Loucy (cell line): ENCODE measurements at regions not wholly inside any gene's neighbourhood (a gene's known extent, or its start where the extent isn't known, plus 50 kb on each side); places are given as distances from the start of the nearest gene placed in this dataset.

Experiments
- H2AFZ ChIP-seq: fragments of 200-600 bp; sonication (generic); 2 replicates; pipeline ENCODE4 v1.6.0; 2016; ENCODE audit warnings: antibody characterized with exemption, mild to moderate bottlenecking, low read length, moderate library complexity
- H3F3A ChIP-seq: fragments of 200-600 bp; 2 replicates; pipeline ENCODE4 v1.6.0; 2016; ENCODE audit warnings: antibody characterized with exemption, low read depth, mild to moderate bottlenecking
- H3K27me3 ChIP-seq: fragments of 200-600 bp; sonication (generic); 2 replicates; pipeline ENCODE4 v1.6.1; 2014; ENCODE audit warnings: low read length, mild to moderate bottlenecking; ENCODE audit not compliant: insufficient read depth, poor library complexity, severe bottlenecking
- H3K36me3 ChIP-seq: fragments of 200-600 bp; sonication (generic); 2 replicates; pipeline ENCODE4 v1.6.1; 2016; ENCODE audit warnings: low read length; ENCODE audit not compliant: insufficient read depth
- H3K4me1 ChIP-seq: fragments of 200-600 bp; sonication (generic); 2 replicates; pipeline ENCODE4 v1.5.1; 2014; ENCODE audit warnings: low read length, mild to moderate bottlenecking; ENCODE audit not compliant: insufficient read depth, poor library complexity, severe bottlenecking
- H3K4me2 ChIP-seq: fragments of 200-600 bp; sonication (generic); 2 replicates; pipeline ENCODE4 v1.6.0; 2014; ENCODE audit warnings: antibody characterized with exemption, low read length, low read depth, mild to moderate bottlenecking; ENCODE audit not compliant: poor library complexity, severe bottlenecking
- H3K4me3 ChIP-seq: fragments of 200-600 bp; sonication (generic); 2 replicates; pipeline ENCODE4 v1.5.1; 2014; ENCODE audit warnings: low read length, mild to moderate bottlenecking, mixed read lengths; ENCODE audit not compliant: poor library complexity, severe bottlenecking
- H3K79me2 ChIP-seq: fragments of 200-600 bp; sonication (generic); 2 replicates; pipeline ENCODE4 v1.6.1; 2014; ENCODE audit warnings: low read length; ENCODE audit not compliant: insufficient read depth
- H3K9ac ChIP-seq: fragments of 200-600 bp; sonication (generic); 2 replicates; pipeline ENCODE4 v1.6.0; 2014; ENCODE audit warnings: mild to moderate bottlenecking, low read depth, low read length, moderate library complexity; ENCODE audit not compliant: poor library complexity, severe bottlenecking
- H3K9me2 ChIP-seq: fragments of 200-600 bp; sonication (generic); replicated peaks from 2 replicates; pipeline ENCODE4 v1.6.1; 2016; ENCODE audit warnings: low read depth, low read length, mixed read lengths
- H3K9me3 ChIP-seq: fragments of 200-600 bp; sonication (generic); 2 replicates; pipeline ENCODE4 v1.6.1; 2014; ENCODE audit warnings: mild to moderate bottlenecking, antibody characterized with exemption, low read length, low read depth; ENCODE audit not compliant: insufficient read depth
- H4K20me1 ChIP-seq: fragments of 200-600 bp; sonication (generic); 2 replicates; pipeline ENCODE4 v1.6.0; 2014; ENCODE audit warnings: antibody characterized with exemption, low read length, mild to moderate bottlenecking; ENCODE audit not compliant: insufficient read depth, poor library complexity, severe bottlenecking
- EZH2phosphoT487 ChIP-seq: fragments of 200-600 bp; IDR thresholded peaks from 2 replicates; pipeline ENCODE4 v1.6.1; 2018; ENCODE audit warnings: antibody characterized with exemption, mild to moderate bottlenecking, moderate library complexity, borderline replicate concordance
- TF ChIP-seq, protein P1 (sequence below): fragments of 200-600 bp; sonication (generic); conservative IDR thresholded peaks from 2 replicates; pipeline ENCODE4 v1.5.1; 2014; ENCODE audit warnings: mild to moderate bottlenecking, antibody characterized with exemption, low read length

DNA sequence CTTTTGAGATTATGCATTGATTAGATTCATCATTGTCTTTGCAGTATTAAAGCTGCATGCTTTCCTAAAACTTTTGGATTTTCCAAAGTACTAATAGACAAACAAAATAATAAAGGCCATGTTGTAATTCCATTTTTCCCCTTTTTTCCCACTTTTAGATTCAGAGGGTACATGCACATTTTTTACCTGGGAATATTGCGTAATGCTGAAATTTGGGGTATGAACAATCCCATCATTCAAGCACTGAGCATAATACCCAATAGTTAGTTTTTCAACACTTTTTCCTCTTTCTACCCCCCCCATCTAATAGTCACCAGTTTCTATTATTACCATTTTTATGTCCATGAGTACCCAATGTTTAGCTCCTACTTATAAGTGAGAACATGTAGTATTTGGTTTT lies 1863.6 kb downstream of the STIM2 start:
- H3K36me3 ChIP-seq, result no peaks in the 10 kb centered on the region
- no peak overlapping the region for H3K9ac ChIP-seq
- H3K4me3 ChIP-seq, result no peak overlapping the region
- no peaks in the 10 kb centered on the region for H3K79me2 ChIP-seq
- no peak overlapping the region for H3K4me2 ChIP-seq
- TF ChIP-seq, protein P1, sequence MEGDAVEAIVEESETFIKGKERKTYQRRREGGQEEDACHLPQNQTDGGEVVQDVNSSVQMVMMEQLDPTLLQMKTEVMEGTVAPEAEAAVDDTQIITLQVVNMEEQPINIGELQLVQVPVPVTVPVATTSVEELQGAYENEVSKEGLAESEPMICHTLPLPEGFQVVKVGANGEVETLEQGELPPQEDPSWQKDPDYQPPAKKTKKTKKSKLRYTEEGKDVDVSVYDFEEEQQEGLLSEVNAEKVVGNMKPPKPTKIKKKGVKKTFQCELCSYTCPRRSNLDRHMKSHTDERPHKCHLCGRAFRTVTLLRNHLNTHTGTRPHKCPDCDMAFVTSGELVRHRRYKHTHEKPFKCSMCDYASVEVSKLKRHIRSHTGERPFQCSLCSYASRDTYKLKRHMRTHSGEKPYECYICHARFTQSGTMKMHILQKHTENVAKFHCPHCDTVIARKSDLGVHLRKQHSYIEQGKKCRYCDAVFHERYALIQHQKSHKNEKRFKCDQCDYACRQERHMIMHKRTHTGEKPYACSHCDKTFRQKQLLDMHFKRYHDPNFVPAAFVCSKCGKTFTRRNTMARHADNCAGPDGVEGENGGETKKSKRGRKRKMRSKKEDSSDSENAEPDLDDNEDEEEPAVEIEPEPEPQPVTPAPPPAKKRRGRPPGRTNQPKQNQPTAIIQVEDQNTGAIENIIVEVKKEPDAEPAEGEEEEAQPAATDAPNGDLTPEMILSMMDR, result no peak
- no peak for TF ChIP-seq EZH2phosphoT487
- no peaks in the 10 kb centered on the region for H3K9me2 ChIP-seq
- H3K9me3 ChIP-seq, result no peaks in the 10 kb centered on the region
- H3K4me1 ChIP-seq, result no peaks in the 10 kb centered on the region
- no peaks in the 10 kb centered on the region for H3K27me3 ChIP-seq
- H4K20me1 ChIP-seq, result no peaks in the 10 kb centered on the region
- no peak overlapping the region for H2AFZ ChIP-seq
- no peaks in the 10 kb centered on the region for H3F3A ChIP-seq

DNA sequence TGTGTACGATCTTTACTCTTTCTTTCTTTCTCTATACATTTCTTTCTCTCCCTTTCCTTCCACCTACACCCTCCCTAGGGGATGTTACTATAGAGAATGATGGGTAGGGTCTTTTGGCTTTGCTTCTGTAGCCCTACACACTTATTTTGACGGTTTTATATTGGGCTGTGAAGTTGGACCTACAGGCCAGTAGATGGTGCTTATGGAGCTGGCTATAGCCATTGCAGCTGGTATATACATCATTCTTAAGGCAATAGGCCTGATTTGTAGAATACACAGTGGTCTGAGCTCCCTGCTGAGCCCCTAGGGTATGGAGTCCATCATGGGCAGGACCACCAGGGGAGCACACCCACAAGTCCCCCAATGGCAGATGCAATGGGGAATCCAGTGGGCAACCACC lies 1869.7 kb downstream of the STIM2 start:
- TF ChIP-seq, protein P1, result no peak
- TF ChIP-seq EZH2phosphoT487, result no peak
- Histone ChIP-seq H4K20me1 (no peaks in the 10 kb centered on the region), H3K36me3 (no peaks in the 10 kb centered on the region), H3K4me1 (no peaks in the 10 kb centered on the region), H2AFZ (no peak overlapping the region), H3K9ac (no peak overlapping the region), H3K9me2 (no peaks in the 10 kb centered on the region), H3K27me3 (no peaks in the 10 kb centered on the region), H3K79me2 (no peaks in the 10 kb centered on the region), H3K9me3 (no peaks in the 10 kb centered on the region), H3F3A (no peaks in the 10 kb centered on the region), H3K4me2 (no peak overlapping the region), H3K4me3 (no peak overlapping the region)

GRCh38 chr4:28744066-28744465 lies 1883.4 kb downstream of the STIM2 start:
- H3K4me1 ChIP-seq, result no peaks in the 10 kb centered on the region
- no peak for TF ChIP-seq EZH2phosphoT487
- TF ChIP-seq, protein P1, result no peak
- H3K36me3 ChIP-seq, result no peaks in the 10 kb centered on the region
- no peak overlapping the region for H3K9ac ChIP-seq
- no peak overlapping the region for H2AFZ ChIP-seq
- H3K4me3 ChIP-seq, result no peak overlapping the region
- no peaks in the 10 kb centered on the region for H3K79me2 ChIP-seq
- H3K4me2 ChIP-seq, result no peak overlapping the region
- H4K20me1 ChIP-seq, result no peaks in the 10 kb centered on the region
- H3F3A ChIP-seq, result no peaks in the 10 kb centered on the region
- no peaks in the 10 kb centered on the region for H3K9me2 ChIP-seq
- H3K27me3 ChIP-seq, result no peaks in the 10 kb centered on the region
- H3K9me3 ChIP-seq, result no peaks in the 10 kb centered on the region
